Muscle layer of colon (tissue), 2 donors: ENCODE measurements at regions not wholly inside any gene's neighbourhood (a gene's known extent, or its start where the extent isn't known, plus 50 kb on each side); places are given as distances from the start of the nearest gene placed in this dataset.

Experiments
- H3K27ac ChIP-seq: one replicate; pipeline ENCODE4 v1.7.0; 2013; ENCODE audit warnings: low read depth, mild to moderate bottlenecking, low read length, moderate library complexity
- H3K27me3 ChIP-seq, 2 donors: one replicate each; pipeline ENCODE4 v1.7.0; 2013; ENCODE audit warnings: low read length in 2 of 2, mild to moderate bottlenecking in 2 of 2; ENCODE audit not compliant: insufficient read depth in 2 of 2, control insufficient read depth in 1 of 2
- H3K36me3 ChIP-seq: one replicate; pipeline ENCODE4 v1.7.0; 2013; ENCODE audit warnings: mild to moderate bottlenecking, low read length; ENCODE audit not compliant: insufficient read depth
- H3K4me1 ChIP-seq: one replicate; pipeline ENCODE4 v1.7.0; 2013; ENCODE audit warnings: mild to moderate bottlenecking, low read length; ENCODE audit not compliant: insufficient read depth
- H3K4me3 ChIP-seq, 2 donors: one replicate each; pipeline ENCODE4 v1.7.0; 2013; ENCODE audit warnings: low read length in 2 of 2, low read depth in 1 of 2, mild to moderate bottlenecking in 1 of 2, moderate library complexity in 1 of 2
- H3K9ac ChIP-seq: one replicate; pipeline ENCODE4 v1.7.0; 2013; ENCODE audit warnings: low read length
- H3K9me3 ChIP-seq: one replicate; pipeline ENCODE4 v1.7.0; 2013; ENCODE audit warnings: mild to moderate bottlenecking, low read length
- donor health status: abdominal sarcoma.
- donor health status: Adenocarcinoma of cecum.

GRCh38 chr4:1492651-1493539 lies 86.7 kb upstream of the NKX1-1 start:
- Histone ChIP-seq H3K27me3 (peaks cover 0 to 57% of the 10 kb centered on the region in 2 donors), H3K4me3 (no peak overlapping the region), H3K4me1 (no peaks in the 10 kb centered on the region)

GRCh38 chr4:1492142-1492457 lies 85.9 kb upstream of the NKX1-1 start:
- H3K27me3 ChIP-seq, result peaks cover 0 to 57% of the 10 kb centered on the region in 2 donors
- H3K4me3 ChIP-seq, result no peak overlapping the region
- H3K9me3 ChIP-seq, result no peaks in the 10 kb centered on the region
- no peaks in the 10 kb centered on the region for H3K36me3 ChIP-seq
- no peaks in the 10 kb centered on the region for H3K4me1 ChIP-seq
- H3K27ac ChIP-seq, result no peak overlapping the region
- no peak overlapping the region for H3K9ac ChIP-seq

More at GRCh38 chr4:1492651-1493539, 86.7 kb upstream of the NKX1-1 start:
- Histone ChIP-seq H3K9me3 (no peaks in the 10 kb centered on the region), H3K36me3 (no peaks in the 10 kb centered on the region), H3K27ac (no peak overlapping the region), H3K9ac (no peak overlapping the region)

- Histone ChIP-seq H3K4me3 (no peak overlapping the region), H3K4me1 (no peaks in the 10 kb centered on the region), H3K27ac (no peak overlapping the region), H3K27me3 (peaks cover 0 to 57% of the 10 kb centered on the region in 2 donors), H3K9ac (no peak overlapping the region), H3K36me3 (no peaks in the 10 kb centered on the region), H3K9me3 (peaks cover under 1% of the 10 kb centered on the region)
Measured at GRCh38 chr4:1491328-1492141, 85.3 kb upstream of the NKX1-1 start.

GRCh38 chr4:1490654-1491327 lies 84.5 kb upstream of the NKX1-1 start:
- Histone ChIP-seq H3K36me3 (no peaks in the 10 kb centered on the region), H3K9me3 (peaks cover 8% of the 10 kb centered on the region), H3K27me3 (peaks cover 0 to 57% of the 10 kb centered on the region in 2 donors), H3K4me3 (no peak overlapping the region), H3K9ac (no peak overlapping the region), H3K4me1 (no peaks in the 10 kb centered on the region), H3K27ac (no peak overlapping the region)

GRCh38 chr4:1490011-1490653 lies 83.9 kb upstream of the NKX1-1 start:
- H3K27ac ChIP-seq, result no peak overlapping the region
- H3K4me3 ChIP-seq, result no peak overlapping the region
- no peak overlapping the region for H3K9ac ChIP-seq
- H3K9me3 ChIP-seq, result peaks cover 8% of the 10 kb centered on the region
- no peaks in the 10 kb centered on the region for H3K4me1 ChIP-seq
- H3K27me3 ChIP-seq, result peaks cover 0 to 57% of the 10 kb centered on the region in 2 donors
- H3K36me3 ChIP-seq, result no peaks in the 10 kb centered on the region

- Histone ChIP-seq H3K4me1 (no peaks in the 10 kb centered on the region), H3K27me3 (peaks cover 0 to 53% of the 10 kb centered on the region in 2 donors), H3K4me3 (no peak overlapping the region), H3K27ac (no peak overlapping the region), H3K36me3 (no peaks in the 10 kb centered on the region), H3K9ac (no peak overlapping the region), H3K9me3 (peaks cover 8% of the 10 kb centered on the region)
Measured at GRCh38 chr4:1489639-1489995, 83.4 kb upstream of the NKX1-1 start.

- H3K9ac ChIP-seq, result no peak overlapping the region
- H3K4me3 ChIP-seq, result no peak overlapping the region
- H3K27me3 ChIP-seq, result peaks cover 0 to 49% of the 10 kb centered on the region in 2 donors
- H3K4me1 ChIP-seq, result no peaks in the 10 kb centered on the region
- no peaks in the 10 kb centered on the region for H3K36me3 ChIP-seq
- no peak overlapping the region for H3K27ac ChIP-seq
- peaks cover 8% of the 10 kb centered on the region for H3K9me3 ChIP-seq
Measured at GRCh38 chr4:1488831-1489638, 82.8 kb upstream of the NKX1-1 start.

- Histone ChIP-seq H3K27me3 (peaks cover 0 to 46% of the 10 kb centered on the region in 2 donors), H3K4me3 (no peak overlapping the region), H3K9ac (no peak overlapping the region), H3K36me3 (no peaks in the 10 kb centered on the region), H3K9me3 (peaks cover 8% of the 10 kb centered on the region), H3K4me1 (no peaks in the 10 kb centered on the region), H3K27ac (no peak overlapping the region)
Measured at GRCh38 chr4:1488357-1488756, 82.1 kb upstream of the NKX1-1 start.

GRCh38 chr4:1487761-1488160 lies 81.5 kb upstream of the NKX1-1 start:
- Histone ChIP-seq H3K4me1 (no peaks in the 10 kb centered on the region), H3K4me3 (no peak overlapping the region), H3K27ac (no peak overlapping the region), H3K9ac (no peak overlapping the region), H3K27me3 (peaks cover 0 to 40% of the 10 kb centered on the region in 2 donors), H3K9me3 (peaks cover 8% of the 10 kb centered on the region), H3K36me3 (no peaks in the 10 kb centered on the region)

GRCh38 chr4:1487106-1487505 lies 80.9 kb upstream of the NKX1-1 start:
- H3K27ac ChIP-seq, result no peak overlapping the region
- no peak overlapping the region for H3K9ac ChIP-seq
- peaks cover 0 to 38% of the 10 kb centered on the region in 2 donors for H3K27me3 ChIP-seq
- no peaks in the 10 kb centered on the region for H3K4me1 ChIP-seq
- H3K4me3 ChIP-seq, result no peak overlapping the region
- H3K9me3 ChIP-seq, result peaks cover 8% of the 10 kb centered on the region
- H3K36me3 ChIP-seq, result no peaks in the 10 kb centered on the region
